ENCODE measurements at regions not wholly inside any gene's neighbourhood (a gene's known extent, or its start where the extent isn't known, plus 50 kb on each side); places are given as distances from the start of the nearest gene placed in this dataset.
"Not testable (repeated sequence)": the region's sequence is repeated elsewhere in the genome, so short reads cannot be mapped to it uniquely, and the experiment has no call there.

GRCh38 chr5:92207151-92207550 lies 824.0 kb upstream of the ARRDC3 start:
- Histone ChIP-seq H3K27ac (no peak overlapping the region), H3K36me3 (no peaks in the 10 kb centered on the region), H3K9me3 (no peaks in the 10 kb centered on the region), H3K27me3 (no peaks in the 10 kb centered on the region), H3K4me1 (no peaks in the 10 kb centered on the region), H3K4me3 (no peak overlapping the region)
- no peak for TF ChIP-seq POLR2A (IDR thresholded peaks at IDR 0.05)
- TF ChIP-seq CTCF (IDR thresholded peaks at IDR 0.05 in 4 of 5, conservative IDR thresholded peaks at IDR 0.05 in 1 of 5), result no peak
- DNase-seq (no peak), ATAC-seq (no peak)
- intact Hi-C loops (cut with DNase I; ENCODE audit: low total_unique reads), result no loop called here
- in situ Hi-C loops (cut with MboI; ENCODE audit: low sequenced_read_pairs in 4 of 4), result no loop called here

- no peak for TF ChIP-seq CTCF (IDR thresholded peaks at IDR 0.05 in 4 of 5, conservative IDR thresholded peaks at IDR 0.05 in 1 of 5)
- TF ChIP-seq POLR2A (IDR thresholded peaks at IDR 0.05), result no peak
- Histone ChIP-seq H3K36me3 (no peaks in the 10 kb centered on the region), H3K4me1 (no peaks in the 10 kb centered on the region), H3K27me3 (no peaks in the 10 kb centered on the region), H3K27ac (no peak overlapping the region), H3K4me3 (no peak overlapping the region), H3K9me3 (no peaks in the 10 kb centered on the region)
- intact Hi-C loops (cut with DNase I; ENCODE audit: low total_unique reads) (no loop called here), in situ Hi-C loops (cut with MboI; ENCODE audit: low sequenced_read_pairs in 4 of 4) (no loop called here)
- DNase-seq (no peak), ATAC-seq (no peak)
Measured at GRCh38 chr5:92206681-92207080, 823.6 kb upstream of the ARRDC3 start.

- intact Hi-C loops (cut with DNase I; ENCODE audit: low total_unique reads); H3K9me3 ChIP-seq; H3K4me3 ChIP-seq; in situ Hi-C loops (cut with MboI; ENCODE audit: low sequenced_read_pairs in 4 of 4); H3K36me3 ChIP-seq; ATAC-seq; H3K4me1 ChIP-seq; H3K27me3 ChIP-seq; DNase-seq; H3K27ac ChIP-seq: not testable (repeated sequence)
Measured at GRCh38 chr5:92199035-92199434, 815.9 kb upstream of the ARRDC3 start.

GRCh38 chr5:92181656-92182055 lies 798.5 kb upstream of the ARRDC3 start:
- no peak overlapping the region for H3K4me3 ChIP-seq
- no peaks in the 10 kb centered on the region for H3K27me3 ChIP-seq
- intact Hi-C loops (cut with DNase I; ENCODE audit: low total_unique reads), result no loop called here
- H3K36me3 ChIP-seq, result no peaks in the 10 kb centered on the region
- in situ Hi-C loops (cut with MboI; ENCODE audit: low sequenced_read_pairs in 4 of 4), result no loop called here
- DNase-seq, result no peak
- ATAC-seq, result no peak
- TF ChIP-seq CTCF (IDR thresholded peaks at IDR 0.05 in 4 of 5, conservative IDR thresholded peaks at IDR 0.05 in 1 of 5) (no peak), POLR2A (IDR thresholded peaks at IDR 0.05) (no peak)
- no peak overlapping the region for H3K27ac ChIP-seq
- H3K9me3 ChIP-seq, result no peaks in the 10 kb centered on the region
- H3K4me1 ChIP-seq, result no peaks in the 10 kb centered on the region

- intact Hi-C loops (cut with DNase I; ENCODE audit: low total_unique reads) (no loop called here), in situ Hi-C loops (cut with MboI; ENCODE audit: low sequenced_read_pairs in 4 of 4) (no loop called here)
- ATAC-seq, result no peak
- DNase-seq, result no peak
- Histone ChIP-seq H3K4me3 (no peak overlapping the region), H3K4me1 (no peaks in the 10 kb centered on the region), H3K36me3 (no peaks in the 10 kb centered on the region), H3K27me3 (no peaks in the 10 kb centered on the region), H3K27ac (no peak overlapping the region), H3K9me3 (no peaks in the 10 kb centered on the region)
- TF ChIP-seq POLR2A (IDR thresholded peaks at IDR 0.05), result no peak
- no peak for TF ChIP-seq CTCF (IDR thresholded peaks at IDR 0.05 in 4 of 5, conservative IDR thresholded peaks at IDR 0.05 in 1 of 5)
Measured at GRCh38 chr5:92180391-92180790, 797.3 kb upstream of the ARRDC3 start.
